Parathyroid adenoma (tissue), 2 donors: ENCODE measurements at regions not wholly inside any gene's neighbourhood (a gene's known extent, or its start where the extent isn't known, plus 50 kb on each side); places are given as distances from the start of the nearest gene placed in this dataset.

Source experiments
- H2AFZ ChIP-seq: fragments of 300-600 bp; sonication (generic); one replicate; pipeline ENCODE4 v1.7.0; 2017; ENCODE audit warnings: antibody characterized with exemption, mild to moderate bottlenecking
- H3K27ac ChIP-seq: fragments of 300-600 bp; sonication (generic); one replicate; pipeline ENCODE4 v1.7.0; 2017
- H3K27me3 ChIP-seq: fragments of 300-600 bp; sonication (generic); one replicate; pipeline ENCODE4 v1.7.0; 2017; ENCODE audit warnings: low read length; ENCODE audit not compliant: control insufficient read depth, insufficient read depth
- H3K36me3 ChIP-seq: fragments of 300-600 bp; sonication (generic); one replicate; pipeline ENCODE4 v1.7.0; 2017; ENCODE audit warnings: low read length; ENCODE audit not compliant: control insufficient read depth, insufficient read depth
- H3K4me1 ChIP-seq: fragments of 300-600 bp; sonication (generic); one replicate; pipeline ENCODE4 v1.7.0; 2017; ENCODE audit warnings: control low read depth
- H3K4me2 ChIP-seq: fragments of 300-600 bp; sonication (generic); one replicate; pipeline ENCODE4 v1.7.0; 2017; ENCODE audit warnings: low read length
- H3K4me3 ChIP-seq: fragments of 300-600 bp; sonication (generic); one replicate; pipeline ENCODE4 v1.7.0; 2017; ENCODE audit warnings: low read depth, low read length
- H3K79me2 ChIP-seq: fragments of 300-600 bp; sonication (generic); one replicate; pipeline ENCODE4 v1.7.0; 2017; ENCODE audit warnings: control low read depth
- H3K9ac ChIP-seq: fragments of 300-600 bp; sonication (generic); one replicate; pipeline ENCODE4 v1.7.0; 2017; ENCODE audit warnings: mild to moderate bottlenecking
- H3K9me3 ChIP-seq: fragments of 300-600 bp; sonication (generic); one replicate; pipeline ENCODE4 v1.7.0; 2017; ENCODE audit warnings: low read length; ENCODE audit not compliant: control insufficient read depth
- TF ChIP-seq, protein P1 (sequence below): fragments of 300-600 bp; sonication (generic); IDR thresholded peaks from one replicate; pipeline ENCODE4 v1.7.0; 2017; ENCODE audit warnings: antibody characterized with exemption, mild to moderate bottlenecking
- donor health status: primary hyperparathyroidism.

DNA sequence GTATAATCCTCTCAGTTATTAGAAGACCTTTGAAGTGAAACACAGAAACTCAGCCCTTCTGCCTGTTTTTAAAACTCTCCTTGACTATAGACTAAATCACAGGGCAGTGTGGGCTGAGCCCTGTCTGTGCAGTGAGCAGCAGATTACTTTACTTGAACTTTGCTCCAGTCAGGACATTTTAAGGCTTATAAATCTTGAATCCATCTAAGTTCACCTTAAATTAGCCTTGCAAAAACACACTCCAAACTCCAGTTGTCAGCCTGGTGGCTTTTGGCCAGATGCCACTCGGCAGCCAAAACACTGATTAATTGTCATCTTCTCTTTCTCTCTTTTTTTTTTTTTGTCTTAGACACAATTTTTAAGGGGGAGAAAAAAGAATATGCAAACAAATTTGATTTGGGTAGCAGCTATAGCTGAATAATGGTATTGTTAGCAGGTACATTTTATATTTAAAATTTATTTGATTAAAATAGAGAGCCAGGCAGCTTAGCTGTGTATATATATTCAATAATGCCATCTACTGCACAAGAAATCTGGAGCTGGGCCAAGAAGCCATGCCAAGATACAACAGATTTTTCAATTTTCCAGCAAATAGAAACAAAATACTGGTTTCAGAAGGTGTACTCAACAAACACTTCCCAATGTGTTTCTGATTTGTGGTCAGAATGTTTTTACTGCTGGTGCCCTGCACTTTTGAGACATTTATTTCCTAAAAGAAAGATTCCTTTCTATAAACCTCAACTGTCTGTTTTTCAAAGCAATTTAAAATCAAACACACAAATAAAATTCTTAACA lies 247.7 kb downstream of the TFEC start:
- H3K36me3 ChIP-seq = no peaks in the 10 kb centered on the region
- no peak overlapping the region for H3K4me3 ChIP-seq
- no peaks in the 10 kb centered on the region for H3K4me1 ChIP-seq
- H3K9ac ChIP-seq = no peak overlapping the region
- H3K4me2 ChIP-seq = no peak overlapping the region
- no peaks in the 10 kb centered on the region for H3K9me3 ChIP-seq
- H3K27ac ChIP-seq = no peak overlapping the region
- no peaks in the 10 kb centered on the region for H3K79me2 ChIP-seq
- TF ChIP-seq, protein P1, sequence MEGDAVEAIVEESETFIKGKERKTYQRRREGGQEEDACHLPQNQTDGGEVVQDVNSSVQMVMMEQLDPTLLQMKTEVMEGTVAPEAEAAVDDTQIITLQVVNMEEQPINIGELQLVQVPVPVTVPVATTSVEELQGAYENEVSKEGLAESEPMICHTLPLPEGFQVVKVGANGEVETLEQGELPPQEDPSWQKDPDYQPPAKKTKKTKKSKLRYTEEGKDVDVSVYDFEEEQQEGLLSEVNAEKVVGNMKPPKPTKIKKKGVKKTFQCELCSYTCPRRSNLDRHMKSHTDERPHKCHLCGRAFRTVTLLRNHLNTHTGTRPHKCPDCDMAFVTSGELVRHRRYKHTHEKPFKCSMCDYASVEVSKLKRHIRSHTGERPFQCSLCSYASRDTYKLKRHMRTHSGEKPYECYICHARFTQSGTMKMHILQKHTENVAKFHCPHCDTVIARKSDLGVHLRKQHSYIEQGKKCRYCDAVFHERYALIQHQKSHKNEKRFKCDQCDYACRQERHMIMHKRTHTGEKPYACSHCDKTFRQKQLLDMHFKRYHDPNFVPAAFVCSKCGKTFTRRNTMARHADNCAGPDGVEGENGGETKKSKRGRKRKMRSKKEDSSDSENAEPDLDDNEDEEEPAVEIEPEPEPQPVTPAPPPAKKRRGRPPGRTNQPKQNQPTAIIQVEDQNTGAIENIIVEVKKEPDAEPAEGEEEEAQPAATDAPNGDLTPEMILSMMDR = no peak
- H3K27me3 ChIP-seq = no peaks in the 10 kb centered on the region
- H2AFZ ChIP-seq = no peak overlapping the region

DNA sequence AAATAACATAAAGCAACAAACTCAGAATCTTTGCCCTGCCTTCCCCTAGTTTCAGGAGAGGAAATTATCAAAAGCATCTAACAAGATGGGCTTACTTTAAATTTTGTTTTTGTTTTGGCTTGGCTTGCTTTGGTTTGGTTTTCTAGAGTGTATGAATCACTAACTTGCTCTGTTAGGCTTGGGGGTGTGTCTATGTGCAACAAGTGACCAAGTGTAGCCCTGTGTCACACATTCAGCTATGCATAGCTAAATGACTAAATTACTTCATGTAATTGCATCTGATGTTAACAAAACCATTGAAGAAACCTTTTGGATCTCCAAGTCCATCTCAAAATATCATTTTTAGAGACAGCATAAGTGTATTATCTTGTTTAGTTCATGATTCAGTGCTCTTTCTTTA lies 251.0 kb downstream of the TFEC start:
- Histone ChIP-seq H3K36me3 (no peaks in the 10 kb centered on the region), H3K27ac (no peak overlapping the region)

DNA sequence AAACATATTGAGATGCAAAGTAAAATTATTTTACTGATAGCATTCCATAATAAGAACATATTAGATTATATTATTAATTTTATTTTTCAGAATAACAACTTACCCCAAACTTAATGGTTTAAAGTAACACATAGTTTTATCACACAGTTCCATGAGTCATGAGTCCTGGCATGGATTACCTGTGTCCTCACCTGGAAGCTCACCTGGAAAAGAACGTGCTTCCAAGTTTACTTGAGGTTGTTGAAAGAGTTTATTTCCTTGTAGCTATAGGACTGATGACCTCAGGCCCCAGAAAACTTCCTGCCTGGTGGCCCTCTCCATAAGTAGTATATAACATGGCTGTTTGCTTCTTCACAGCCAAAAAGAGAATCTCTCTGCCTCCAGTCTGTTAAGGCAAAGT lies 254.6 kb downstream of the TFEC start:
- Histone ChIP-seq H3K4me2 (no peak overlapping the region), H3K4me1 (no peaks in the 10 kb centered on the region), H3K79me2 (no peaks in the 10 kb centered on the region), H3K36me3 (no peaks in the 10 kb centered on the region), H2AFZ (no peak overlapping the region), H3K9ac (no peak overlapping the region), H3K4me3 (no peak overlapping the region), H3K27ac (no peak overlapping the region), H3K9me3 (no peaks in the 10 kb centered on the region), H3K27me3 (no peaks in the 10 kb centered on the region)
- TF ChIP-seq, protein P1 = no peak

More for the DNA sequence above, 251.0 kb downstream of the TFEC start:
- Histone ChIP-seq H3K4me2 (no peak overlapping the region), H2AFZ (no peak overlapping the region), H3K4me3 (no peak overlapping the region), H3K79me2 (no peaks in the 10 kb centered on the region), H3K4me1 (no peaks in the 10 kb centered on the region), H3K9me3 (no peaks in the 10 kb centered on the region), H3K9ac (no peak overlapping the region), H3K27me3 (no peaks in the 10 kb centered on the region)
- TF ChIP-seq, protein P1 = no peak

DNA sequence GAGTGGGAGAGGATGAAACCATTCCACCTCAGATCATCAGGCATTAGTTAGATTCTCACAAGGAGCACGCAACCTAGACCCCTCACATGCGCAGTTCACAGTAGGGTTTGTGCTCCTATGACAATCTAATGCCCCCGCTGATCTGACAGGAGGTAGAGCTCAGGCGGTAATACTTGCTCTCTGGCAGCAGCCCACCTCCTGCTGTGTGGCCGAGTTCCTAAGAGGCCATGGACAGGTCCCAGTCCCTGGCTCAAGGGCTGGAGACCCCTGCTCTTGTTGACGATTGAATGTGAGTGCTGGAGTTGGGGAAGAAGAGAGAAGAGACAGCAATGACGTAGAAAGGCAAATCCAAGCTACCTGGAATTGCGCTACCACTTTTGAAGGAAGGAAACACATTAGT lies 267.2 kb downstream of the TFEC start:
- H3K36me3 ChIP-seq = no peaks in the 10 kb centered on the region

More for the DNA sequence above, 267.2 kb downstream of the TFEC start:
- Histone ChIP-seq H3K4me1 (no peaks in the 10 kb centered on the region), H2AFZ (no peak overlapping the region), H3K9me3 (no peaks in the 10 kb centered on the region), H3K9ac (no peak overlapping the region), H3K27ac (no peak overlapping the region), H3K79me2 (no peaks in the 10 kb centered on the region), H3K4me2 (no peak overlapping the region), H3K4me3 (no peak overlapping the region), H3K27me3 (no peaks in the 10 kb centered on the region)
- TF ChIP-seq, protein P1 = no peak
